GM21717 (cell line): ENCODE measurements at regions not wholly inside any gene's neighbourhood (a gene's known extent, or its start where the extent isn't known, plus 50 kb on each side); places are given as distances from the start of the nearest gene placed in this dataset.
"Not testable (repeated sequence)": the region's sequence is repeated elsewhere in the genome, so short reads cannot be mapped to it uniquely, and the experiment has no call there.

Source experiments
- ATAC-seq: cut with Tn5 transposase; IDR thresholded peaks from one replicate; pipeline ENCODE4 v1.9.1; 2021; ENCODE audit warnings: mild to moderate bottlenecking, moderate library complexity; ENCODE audit not compliant: unreplicated experiment

- no peak for ATAC-seq
These were observed 275.7 kb upstream of the STXBP5 start for GRCh38 chr6:146928503-146928902.

GRCh38 chr6:146931214-146931613 lies 273.0 kb upstream of the STXBP5 start:
- no peak for ATAC-seq

GRCh38 chr6:146937316-146937715 lies 266.9 kb upstream of the STXBP5 start:
- no peak for ATAC-seq

- ATAC-seq: no peak
These were observed 266.0 kb upstream of the STXBP5 start for GRCh38 chr6:146938266-146938665.

- ATAC-seq: not testable (repeated sequence)
These were observed 264.8 kb upstream of the STXBP5 start for GRCh38 chr6:146939456-146939855.

GRCh38 chr6:146943664-146944063 lies 260.6 kb upstream of the STXBP5 start:
- ATAC-seq: no peak

- no peak for ATAC-seq
These were observed 260.1 kb upstream of the STXBP5 start for GRCh38 chr6:146944077-146944476.

- ATAC-seq: no peak
These were observed 259.4 kb upstream of the STXBP5 start for GRCh38 chr6:146944809-146945208.

- no peak for ATAC-seq
These were observed 257.7 kb upstream of the STXBP5 start for GRCh38 chr6:146946559-146946958.

- no peak for ATAC-seq
These were observed 255.4 kb upstream of the STXBP5 start for GRCh38 chr6:146948790-146949342.

- no peak for ATAC-seq
These were observed 254.8 kb upstream of the STXBP5 start for GRCh38 chr6:146949425-146949824.

GRCh38 chr6:146950351-146950835 lies 253.8 kb upstream of the STXBP5 start:
- peak; percentile 52 for ATAC-seq

- no peak for ATAC-seq
These were observed 248.6 kb upstream of the STXBP5 start for GRCh38 chr6:146955570-146955969.

- ATAC-seq: no peak
These were observed 246.8 kb upstream of the STXBP5 start for GRCh38 chr6:146957181-146958093.

- ATAC-seq: no peak
These were observed 242.4 kb upstream of the STXBP5 start for GRCh38 chr6:146961831-146962230.

- no peak for ATAC-seq
These were observed 241.9 kb upstream of the STXBP5 start for GRCh38 chr6:146962329-146962728.

GRCh38 chr6:146965110-146965689 lies 239.0 kb upstream of the STXBP5 start:
- ATAC-seq: no peak

GRCh38 chr6:146968041-146968760 lies 236.0 kb upstream of the STXBP5 start:
- no peak for ATAC-seq

- no peak for ATAC-seq
These were observed 231.7 kb upstream of the STXBP5 start for GRCh38 chr6:146972546-146972945.

GRCh38 chr6:146974351-146974750 lies 229.9 kb upstream of the STXBP5 start:
- ATAC-seq: no peak

- no peak for ATAC-seq
These were observed 229.1 kb upstream of the STXBP5 start for GRCh38 chr6:146975093-146975492.
